ENCODE measurements at regions not wholly inside any gene's neighbourhood (a gene's known extent, or its start where the extent isn't known, plus 50 kb on each side); places are given as distances from the start of the nearest gene placed in this dataset.

DNA sequence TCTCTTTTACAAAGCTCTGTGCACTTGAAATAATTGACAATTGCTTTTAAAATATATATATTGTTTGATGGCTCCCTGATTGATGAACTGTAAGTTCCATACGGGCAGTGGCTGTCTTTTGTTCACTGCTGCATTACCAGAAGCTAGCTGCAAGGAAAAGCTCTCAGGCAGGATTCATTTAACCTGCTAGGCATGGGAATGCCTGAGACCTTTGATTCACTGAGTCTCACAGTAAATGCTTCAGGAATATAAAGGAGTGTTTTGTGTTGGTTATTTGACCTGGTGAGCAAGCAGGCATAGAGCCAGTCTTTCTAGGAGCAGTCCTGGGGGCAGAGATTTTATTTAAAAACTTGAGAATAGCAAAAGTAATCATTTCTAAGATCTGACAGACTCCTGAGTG lies 193.2 kb upstream of the ITGA4 start:
- TF ChIP-seq ZNF70 (CRISPR knock-in tag; IDR thresholded peaks at IDR 0.05) = no peak
- no peak for TF ChIP-seq ZFP30 (CRISPR knock-in tag; IDR thresholded peaks at IDR 0.05)
- no peak for TF ChIP-seq TOX (CRISPR knock-in tag; IDR thresholded peaks at IDR 0.05; ENCODE audit: borderline replicate concordance)
- TF ChIP-seq, protein P1, sequence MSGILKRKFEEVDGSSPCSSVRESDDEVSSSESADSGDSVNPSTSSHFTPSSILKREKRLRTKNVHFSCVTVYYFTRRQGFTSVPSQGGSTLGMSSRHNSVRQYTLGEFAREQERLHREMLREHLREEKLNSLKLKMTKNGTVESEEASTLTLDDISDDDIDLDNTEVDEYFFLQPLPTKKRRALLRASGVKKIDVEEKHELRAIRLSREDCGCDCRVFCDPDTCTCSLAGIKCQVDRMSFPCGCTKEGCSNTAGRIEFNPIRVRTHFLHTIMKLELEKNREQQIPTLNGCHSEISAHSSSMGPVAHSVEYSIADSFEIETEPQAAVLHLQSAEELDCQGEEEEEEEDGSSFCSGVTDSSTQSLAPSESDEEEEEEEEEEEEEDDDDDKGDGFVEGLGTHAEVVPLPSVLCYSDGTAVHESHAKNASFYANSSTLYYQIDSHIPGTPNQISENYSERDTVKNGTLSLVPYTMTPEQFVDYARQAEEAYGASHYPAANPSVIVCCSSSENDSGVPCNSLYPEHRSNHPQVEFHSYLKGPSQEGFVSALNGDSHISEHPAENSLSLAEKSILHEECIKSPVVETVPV (CRISPR knock-in tag; IDR thresholded peaks at IDR 0.05) = no peak
- TF ChIP-seq, protein P2, sequence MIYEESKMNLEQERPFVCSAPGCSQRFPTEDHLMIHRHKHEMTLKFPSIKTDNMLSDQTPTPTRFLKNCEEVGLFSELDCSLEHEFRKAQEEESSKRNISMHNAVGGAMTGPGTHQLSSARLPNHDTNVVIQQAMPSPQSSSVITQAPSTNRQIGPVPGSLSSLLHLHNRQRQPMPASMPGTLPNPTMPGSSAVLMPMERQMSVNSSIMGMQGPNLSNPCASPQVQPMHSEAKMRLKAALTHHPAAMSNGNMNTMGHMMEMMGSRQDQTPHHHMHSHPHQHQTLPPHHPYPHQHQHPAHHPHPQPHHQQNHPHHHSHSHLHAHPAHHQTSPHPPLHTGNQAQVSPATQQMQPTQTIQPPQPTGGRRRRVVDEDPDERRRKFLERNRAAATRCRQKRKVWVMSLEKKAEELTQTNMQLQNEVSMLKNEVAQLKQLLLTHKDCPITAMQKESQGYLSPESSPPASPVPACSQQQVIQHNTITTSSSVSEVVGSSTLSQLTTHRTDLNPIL (CRISPR knock-in tag; IDR thresholded peaks at IDR 0.05; ENCODE audit: low read depth) = no peak
- no peak for TF ChIP-seq ZFP3 (CRISPR knock-in tag; IDR thresholded peaks at IDR 0.05)
- TF ChIP-seq, protein P3, sequence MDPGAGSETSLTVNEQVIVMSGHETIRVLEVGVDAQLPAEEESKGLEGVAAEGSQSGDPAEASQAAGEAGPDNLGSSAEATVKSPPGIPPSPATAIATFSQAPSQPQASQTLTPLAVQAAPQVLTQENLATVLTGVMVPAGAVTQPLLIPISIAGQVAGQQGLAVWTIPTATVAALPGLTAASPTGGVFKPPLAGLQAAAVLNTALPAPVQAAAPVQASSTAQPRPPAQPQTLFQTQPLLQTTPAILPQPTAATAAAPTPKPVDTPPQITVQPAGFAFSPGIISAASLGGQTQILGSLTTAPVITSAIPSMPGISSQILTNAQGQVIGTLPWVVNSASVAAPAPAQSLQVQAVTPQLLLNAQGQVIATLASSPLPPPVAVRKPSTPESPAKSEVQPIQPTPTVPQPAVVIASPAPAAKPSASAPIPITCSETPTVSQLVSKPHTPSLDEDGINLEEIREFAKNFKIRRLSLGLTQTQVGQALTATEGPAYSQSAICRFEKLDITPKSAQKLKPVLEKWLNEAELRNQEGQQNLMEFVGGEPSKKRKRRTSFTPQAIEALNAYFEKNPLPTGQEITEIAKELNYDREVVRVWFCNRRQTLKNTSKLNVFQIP (CRISPR knock-in tag; IDR thresholded peaks at IDR 0.05; ENCODE audit: borderline replicate concordance, low read depth) = no peak
- TF ChIP-seq BACH2 (CRISPR knock-in tag; IDR thresholded peaks at IDR 0.05; ENCODE audit: borderline replicate concordance) = no peak
- no peak for TF ChIP-seq ARNTL (CRISPR knock-in tag; IDR thresholded peaks at IDR 0.05; ENCODE audit: borderline replicate concordance, low read depth)
- TF ChIP-seq, protein P4, sequence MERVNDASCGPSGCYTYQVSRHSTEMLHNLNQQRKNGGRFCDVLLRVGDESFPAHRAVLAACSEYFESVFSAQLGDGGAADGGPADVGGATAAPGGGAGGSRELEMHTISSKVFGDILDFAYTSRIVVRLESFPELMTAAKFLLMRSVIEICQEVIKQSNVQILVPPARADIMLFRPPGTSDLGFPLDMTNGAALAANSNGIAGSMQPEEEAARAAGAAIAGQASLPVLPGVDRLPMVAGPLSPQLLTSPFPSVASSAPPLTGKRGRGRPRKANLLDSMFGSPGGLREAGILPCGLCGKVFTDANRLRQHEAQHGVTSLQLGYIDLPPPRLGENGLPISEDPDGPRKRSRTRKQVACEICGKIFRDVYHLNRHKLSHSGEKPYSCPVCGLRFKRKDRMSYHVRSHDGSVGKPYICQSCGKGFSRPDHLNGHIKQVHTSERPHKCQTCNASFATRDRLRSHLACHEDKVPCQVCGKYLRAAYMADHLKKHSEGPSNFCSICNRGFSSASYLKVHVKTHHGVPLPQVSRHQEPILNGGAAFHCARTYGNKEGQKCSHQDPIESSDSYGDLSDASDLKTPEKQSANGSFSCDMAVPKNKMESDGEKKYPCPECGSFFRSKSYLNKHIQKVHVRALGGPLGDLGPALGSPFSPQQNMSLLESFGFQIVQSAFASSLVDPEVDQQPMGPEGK (CRISPR knock-in tag; IDR thresholded peaks at IDR 0.05; ENCODE audit: borderline replicate concordance) = no peak
- no peak for TF ChIP-seq TCF4 (CRISPR knock-in tag; IDR thresholded peaks at IDR 0.05; ENCODE audit: borderline replicate concordance)
- no peak for TF ChIP-seq ESRRG (CRISPR knock-in tag; IDR thresholded peaks at IDR 0.05)
- ATAC-seq = no peak

DNA sequence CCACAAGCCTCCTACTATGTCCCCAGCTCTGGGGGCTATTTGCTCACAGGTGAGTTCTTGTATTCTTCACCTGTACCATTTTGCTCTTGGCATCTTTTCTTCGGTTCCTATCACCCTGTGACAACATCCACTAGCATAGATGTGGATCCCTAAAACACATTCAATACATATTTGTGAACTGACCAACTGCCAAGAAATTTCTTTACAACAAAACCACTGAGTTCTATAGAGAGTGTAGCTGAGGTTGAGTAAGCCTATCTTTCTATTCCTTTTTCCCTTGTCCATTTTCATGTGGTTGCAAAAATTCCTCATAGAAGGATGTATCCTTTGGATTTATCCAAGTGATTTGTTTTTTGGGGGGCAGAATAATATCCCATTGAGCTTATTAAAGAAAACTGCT lies 192.7 kb upstream of the ITGA4 start:
- TF ChIP-seq ARNTL (CRISPR knock-in tag; IDR thresholded peaks at IDR 0.05; ENCODE audit: borderline replicate concordance, low read depth) = no peak
- no peak for ATAC-seq

DNA sequence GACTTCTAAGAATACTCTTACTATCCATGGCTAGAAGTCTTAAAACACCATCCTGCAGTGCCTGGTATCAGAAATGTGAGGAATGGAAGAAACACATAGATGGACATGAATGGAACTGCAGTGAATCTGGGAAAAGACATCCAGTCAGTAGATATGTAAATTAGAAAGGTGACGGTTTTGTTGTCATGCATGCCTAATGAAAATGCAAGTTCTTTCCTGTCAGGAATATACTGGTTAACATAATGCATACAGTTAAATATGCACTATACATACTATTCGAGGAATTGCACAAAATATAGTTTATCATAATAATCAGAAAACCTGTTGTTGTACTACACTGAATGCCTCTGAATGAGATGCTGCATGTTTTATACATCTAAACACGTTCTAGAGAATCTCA lies 190.6 kb upstream of the ITGA4 start:
- no peak for ATAC-seq
- TF ChIP-seq GLIS3 (CRISPR knock-in tag; IDR thresholded peaks at IDR 0.05) (no peak), TOX (CRISPR knock-in tag; IDR thresholded peaks at IDR 0.05; ENCODE audit: borderline replicate concordance) (no peak), RARB (CRISPR knock-in tag; IDR thresholded peaks at IDR 0.05) (no peak), ZNF70 (CRISPR knock-in tag; IDR thresholded peaks at IDR 0.05) (no peak)

DNA sequence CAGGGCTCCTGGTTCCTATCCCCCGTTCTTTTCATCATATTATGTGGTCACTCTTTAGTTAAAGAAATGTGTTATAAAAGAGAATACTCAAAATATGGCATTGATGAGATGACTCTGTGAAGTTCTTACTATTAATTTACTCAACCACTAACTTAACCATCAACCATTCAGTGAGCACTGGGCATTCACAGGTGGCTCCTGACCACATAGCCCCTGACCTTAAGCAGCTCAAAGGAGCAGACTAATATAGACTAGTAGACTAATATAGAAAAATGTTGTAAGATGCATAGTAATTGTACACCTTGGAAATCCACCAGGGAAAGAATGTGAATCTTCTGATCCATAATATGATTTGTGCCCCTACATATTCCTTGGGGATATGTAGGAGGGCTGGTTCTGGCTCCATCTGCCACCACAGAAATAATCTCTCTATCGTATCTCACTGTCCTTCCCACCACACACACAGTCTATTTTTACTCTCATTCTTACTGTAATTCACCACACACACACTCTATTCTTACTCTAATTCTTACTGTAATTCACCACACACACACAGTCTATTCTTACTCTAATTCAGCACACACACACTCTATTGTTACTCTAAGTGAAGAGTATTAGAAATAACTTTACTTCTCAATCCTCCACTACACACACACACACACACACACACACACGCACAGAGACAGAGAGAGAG lies 188.9 kb upstream of the ITGA4 start:
- ATAC-seq = no peak
- TF ChIP-seq ISL1 (CRISPR knock-in tag; IDR thresholded peaks at IDR 0.05) (no peak), RARB (CRISPR knock-in tag; IDR thresholded peaks at IDR 0.05) (no peak), ESRRG (CRISPR knock-in tag; IDR thresholded peaks at IDR 0.05) (no peak), PPARA (CRISPR knock-in tag; IDR thresholded peaks at IDR 0.05; ENCODE audit: borderline replicate concordance) (no peak), ZFP3 (CRISPR knock-in tag; IDR thresholded peaks at IDR 0.05) (no peak), TCF4 (CRISPR knock-in tag; IDR thresholded peaks at IDR 0.05; ENCODE audit: borderline replicate concordance) (no peak), SNAI2 (CRISPR knock-in tag; IDR thresholded peaks at IDR 0.05) (no peak), ZNF70 (CRISPR knock-in tag; IDR thresholded peaks at IDR 0.05) (no peak), BACH2 (CRISPR knock-in tag; IDR thresholded peaks at IDR 0.05; ENCODE audit: borderline replicate concordance) (no peak), ZC3H10 (CRISPR knock-in tag; IDR thresholded peaks at IDR 0.05) (no peak), ZNF565 (CRISPR knock-in tag; conservative IDR thresholded peaks at IDR 0.05; ENCODE audit: low read depth) (no peak), GLIS3 (CRISPR knock-in tag; IDR thresholded peaks at IDR 0.05) (no peak)
- TF ChIP-seq, protein P2 (CRISPR knock-in tag; IDR thresholded peaks at IDR 0.05; ENCODE audit: low read depth) = no peak
- TF ChIP-seq, protein P3 (CRISPR knock-in tag; IDR thresholded peaks at IDR 0.05; ENCODE audit: borderline replicate concordance, low read depth) = no peak

Data from SK-N-SH treated with all-trans-retinoic acid at 6 μM for 48 hours (cell line).